Panc1 (cell line): ENCODE measurements at regions not wholly inside any gene's neighbourhood (a gene's known extent, or its start where the extent isn't known, plus 50 kb on each side); places are given as distances from the start of the nearest gene placed in this dataset.

Source experiments
- POLR2AphosphoS5 ChIP-seq: IDR thresholded peaks from 2 replicates; pipeline ENCODE4 v1.6.1; 2012; ENCODE audit warnings: mild to moderate bottlenecking, low read depth, low read length, moderate library complexity
- TF ChIP-seq, protein P1 (sequence below): fragments of 450-650 bp; IDR thresholded peaks from 2 replicates; pipeline ENCODE4 v1.5.1; 2017; ENCODE audit warnings: mild to moderate bottlenecking
- TF ChIP-seq, protein P2 (sequence below), 2 experiments: IDR thresholded peaks; 2 replicates each; pipeline ENCODE4 v1.6.1; 2011 to 2012; ENCODE audit warnings: low read depth in 2 of 2, control low read depth in 1 of 2, low read length in 1 of 2, mild to moderate bottlenecking in 1 of 2, moderate library complexity in 1 of 2; ENCODE audit not compliant: insufficient read depth in 1 of 2

DNA sequence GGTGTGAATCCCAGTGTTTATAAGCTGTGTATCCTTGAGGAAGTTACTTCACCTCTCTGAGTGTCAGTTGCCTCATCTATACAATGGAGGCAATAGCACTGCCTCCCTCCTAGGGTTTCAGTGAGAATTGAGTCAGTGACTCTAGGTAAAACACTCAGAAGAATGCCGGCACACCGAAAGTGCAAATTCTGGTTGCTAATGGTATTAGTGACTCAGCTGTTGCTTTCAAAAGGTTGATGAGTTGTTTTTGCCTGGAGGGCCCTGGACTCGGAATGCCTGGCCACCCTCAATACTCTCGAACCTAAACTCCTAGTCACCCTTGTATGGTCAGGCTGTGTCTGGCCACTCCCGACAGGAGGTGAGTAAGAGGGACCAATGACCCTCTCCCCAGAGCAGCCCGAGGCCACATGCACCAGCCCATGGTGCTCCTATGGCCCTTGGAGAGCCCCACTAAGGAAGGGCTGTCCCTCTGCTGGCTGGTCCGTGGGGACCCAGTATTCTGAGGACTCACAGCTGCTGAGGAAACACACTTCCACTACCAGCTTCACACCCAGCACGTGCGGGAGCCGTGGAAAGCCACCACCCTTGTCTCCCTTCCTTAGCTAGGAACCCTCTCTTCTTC, 60.2 kb downstream of the CALML3 start:
- TF ChIP-seq, protein P1, sequence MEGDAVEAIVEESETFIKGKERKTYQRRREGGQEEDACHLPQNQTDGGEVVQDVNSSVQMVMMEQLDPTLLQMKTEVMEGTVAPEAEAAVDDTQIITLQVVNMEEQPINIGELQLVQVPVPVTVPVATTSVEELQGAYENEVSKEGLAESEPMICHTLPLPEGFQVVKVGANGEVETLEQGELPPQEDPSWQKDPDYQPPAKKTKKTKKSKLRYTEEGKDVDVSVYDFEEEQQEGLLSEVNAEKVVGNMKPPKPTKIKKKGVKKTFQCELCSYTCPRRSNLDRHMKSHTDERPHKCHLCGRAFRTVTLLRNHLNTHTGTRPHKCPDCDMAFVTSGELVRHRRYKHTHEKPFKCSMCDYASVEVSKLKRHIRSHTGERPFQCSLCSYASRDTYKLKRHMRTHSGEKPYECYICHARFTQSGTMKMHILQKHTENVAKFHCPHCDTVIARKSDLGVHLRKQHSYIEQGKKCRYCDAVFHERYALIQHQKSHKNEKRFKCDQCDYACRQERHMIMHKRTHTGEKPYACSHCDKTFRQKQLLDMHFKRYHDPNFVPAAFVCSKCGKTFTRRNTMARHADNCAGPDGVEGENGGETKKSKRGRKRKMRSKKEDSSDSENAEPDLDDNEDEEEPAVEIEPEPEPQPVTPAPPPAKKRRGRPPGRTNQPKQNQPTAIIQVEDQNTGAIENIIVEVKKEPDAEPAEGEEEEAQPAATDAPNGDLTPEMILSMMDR: no peak
- TF ChIP-seq POLR2AphosphoS5: no peak
- TF ChIP-seq, protein P2, sequence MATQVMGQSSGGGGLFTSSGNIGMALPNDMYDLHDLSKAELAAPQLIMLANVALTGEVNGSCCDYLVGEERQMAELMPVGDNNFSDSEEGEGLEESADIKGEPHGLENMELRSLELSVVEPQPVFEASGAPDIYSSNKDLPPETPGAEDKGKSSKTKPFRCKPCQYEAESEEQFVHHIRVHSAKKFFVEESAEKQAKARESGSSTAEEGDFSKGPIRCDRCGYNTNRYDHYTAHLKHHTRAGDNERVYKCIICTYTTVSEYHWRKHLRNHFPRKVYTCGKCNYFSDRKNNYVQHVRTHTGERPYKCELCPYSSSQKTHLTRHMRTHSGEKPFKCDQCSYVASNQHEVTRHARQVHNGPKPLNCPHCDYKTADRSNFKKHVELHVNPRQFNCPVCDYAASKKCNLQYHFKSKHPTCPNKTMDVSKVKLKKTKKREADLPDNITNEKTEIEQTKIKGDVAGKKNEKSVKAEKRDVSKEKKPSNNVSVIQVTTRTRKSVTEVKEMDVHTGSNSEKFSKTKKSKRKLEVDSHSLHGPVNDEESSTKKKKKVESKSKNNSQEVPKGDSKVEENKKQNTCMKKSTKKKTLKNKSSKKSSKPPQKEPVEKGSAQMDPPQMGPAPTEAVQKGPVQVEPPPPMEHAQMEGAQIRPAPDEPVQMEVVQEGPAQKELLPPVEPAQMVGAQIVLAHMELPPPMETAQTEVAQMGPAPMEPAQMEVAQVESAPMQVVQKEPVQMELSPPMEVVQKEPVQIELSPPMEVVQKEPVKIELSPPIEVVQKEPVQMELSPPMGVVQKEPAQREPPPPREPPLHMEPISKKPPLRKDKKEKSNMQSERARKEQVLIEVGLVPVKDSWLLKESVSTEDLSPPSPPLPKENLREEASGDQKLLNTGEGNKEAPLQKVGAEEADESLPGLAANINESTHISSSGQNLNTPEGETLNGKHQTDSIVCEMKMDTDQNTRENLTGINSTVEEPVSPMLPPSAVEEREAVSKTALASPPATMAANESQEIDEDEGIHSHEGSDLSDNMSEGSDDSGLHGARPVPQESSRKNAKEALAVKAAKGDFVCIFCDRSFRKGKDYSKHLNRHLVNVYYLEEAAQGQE (IDR thresholded peaks at IDR 0.05; ENCODE audit: insufficient read depth in 1 of 2, low read depth in 2 of 2, low read length in 1 of 2): no peak
